AG04450 (cell line): ENCODE measurements at regions not wholly inside any gene's neighbourhood (a gene's known extent, or its start where the extent isn't known, plus 50 kb on each side); places are given as distances from the start of the nearest gene placed in this dataset.

Experiments used
- CTCF ChIA-PET: fragments of 300-600, 350-600 bp; formaldehyde crosslinking; extraction: SDS; loops from one replicate; lab custom pipeline; 2022; ENCODE audit warnings: antibody characterized with exemption, inconsistent platforms; lab: Charles Lee
- POLR2A ChIA-PET: fragments of 350-600 bp; formaldehyde crosslinking; extraction: SDS; loops from one replicate; lab custom pipeline; 2021; ENCODE audit warnings: antibody characterized with exemption, inconsistent platforms; lab: Yijun Ruan, JAX
- DNase-seq: peaks from one replicate; pipeline ENCODE4 v3.0.0-alpha.2; 2011; ENCODE audit warnings: low read depth, low spot score
- H3K27ac ChIP-seq: one replicate; pipeline ENCODE4 v1.5.1; 2012; ENCODE audit warnings: low read depth, low read length, control low read depth
- H3K27me3 ChIP-seq: one replicate; pipeline ENCODE4 v1.6.0; 2012; ENCODE audit warnings: low read length; ENCODE audit not compliant: control insufficient read depth, insufficient read depth
- H3K4me3 ChIP-seq: 2 replicates; pipeline ENCODE4 v1.5.1; 2011; ENCODE audit warnings: mild to moderate bottlenecking, low read depth, low read length, control low read depth
- H3K9me3 ChIP-seq: 2 replicates; pipeline ENCODE4 v1.5.1; 2012; ENCODE audit warnings: low read length; ENCODE audit not compliant: control insufficient read depth, insufficient read depth
- TF ChIP-seq, protein P1 (sequence below): IDR thresholded peaks from 2 replicates; pipeline ENCODE4 v1.5.1; 2011; ENCODE audit warnings: low read depth, low read length, control low read depth, inconsistent platforms

- Histone ChIP-seq H3K9me3 (no peaks in the 10 kb centered on the region), H3K4me3 (no peak overlapping the region), H3K27me3 (peaks cover 4% of the 10 kb centered on the region), H3K27ac (no peak overlapping the region)
- DNase-seq = no peak
- POLR2A ChIA-PET = no interaction called here
- CTCF ChIA-PET = no interaction called here
- TF ChIP-seq, protein P1, sequence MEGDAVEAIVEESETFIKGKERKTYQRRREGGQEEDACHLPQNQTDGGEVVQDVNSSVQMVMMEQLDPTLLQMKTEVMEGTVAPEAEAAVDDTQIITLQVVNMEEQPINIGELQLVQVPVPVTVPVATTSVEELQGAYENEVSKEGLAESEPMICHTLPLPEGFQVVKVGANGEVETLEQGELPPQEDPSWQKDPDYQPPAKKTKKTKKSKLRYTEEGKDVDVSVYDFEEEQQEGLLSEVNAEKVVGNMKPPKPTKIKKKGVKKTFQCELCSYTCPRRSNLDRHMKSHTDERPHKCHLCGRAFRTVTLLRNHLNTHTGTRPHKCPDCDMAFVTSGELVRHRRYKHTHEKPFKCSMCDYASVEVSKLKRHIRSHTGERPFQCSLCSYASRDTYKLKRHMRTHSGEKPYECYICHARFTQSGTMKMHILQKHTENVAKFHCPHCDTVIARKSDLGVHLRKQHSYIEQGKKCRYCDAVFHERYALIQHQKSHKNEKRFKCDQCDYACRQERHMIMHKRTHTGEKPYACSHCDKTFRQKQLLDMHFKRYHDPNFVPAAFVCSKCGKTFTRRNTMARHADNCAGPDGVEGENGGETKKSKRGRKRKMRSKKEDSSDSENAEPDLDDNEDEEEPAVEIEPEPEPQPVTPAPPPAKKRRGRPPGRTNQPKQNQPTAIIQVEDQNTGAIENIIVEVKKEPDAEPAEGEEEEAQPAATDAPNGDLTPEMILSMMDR = no peak
Measured at GRCh38 chr3:56956906-56957305, 103.6 kb upstream of the SPATA12 start.

DNA sequence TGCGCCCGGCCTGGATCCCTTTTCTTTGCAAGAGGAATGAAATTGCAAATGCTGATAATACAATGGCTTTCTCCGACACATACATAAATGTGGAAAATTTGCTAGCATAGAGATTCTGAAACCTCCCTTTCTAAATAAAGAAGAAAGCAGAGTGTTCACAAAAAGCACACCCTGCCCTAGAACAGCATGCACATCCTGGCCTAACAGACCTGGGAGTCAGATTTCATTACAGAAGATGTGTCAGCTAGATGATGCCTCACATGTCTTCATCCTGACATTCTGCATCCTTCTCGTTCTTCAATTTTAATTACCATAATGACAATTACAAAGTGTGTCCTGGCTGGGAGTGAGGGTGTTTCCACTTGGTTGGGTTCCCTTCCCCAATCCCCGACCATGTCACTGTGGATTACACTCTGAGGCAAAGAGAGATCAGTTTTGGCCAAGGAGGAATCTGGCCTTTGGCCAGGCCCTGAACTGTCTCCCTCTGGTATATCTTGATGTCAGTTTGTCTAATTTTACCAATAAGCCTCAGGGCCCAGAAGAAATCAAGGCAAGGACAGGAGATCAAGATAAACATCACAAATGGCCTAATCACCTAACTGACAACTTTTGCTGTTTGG lies 104.9 kb upstream of the SPATA12 start:
- POLR2A ChIA-PET = no interaction called here
- peaks cover 4% of the 10 kb centered on the region for H3K27me3 ChIP-seq

DNA sequence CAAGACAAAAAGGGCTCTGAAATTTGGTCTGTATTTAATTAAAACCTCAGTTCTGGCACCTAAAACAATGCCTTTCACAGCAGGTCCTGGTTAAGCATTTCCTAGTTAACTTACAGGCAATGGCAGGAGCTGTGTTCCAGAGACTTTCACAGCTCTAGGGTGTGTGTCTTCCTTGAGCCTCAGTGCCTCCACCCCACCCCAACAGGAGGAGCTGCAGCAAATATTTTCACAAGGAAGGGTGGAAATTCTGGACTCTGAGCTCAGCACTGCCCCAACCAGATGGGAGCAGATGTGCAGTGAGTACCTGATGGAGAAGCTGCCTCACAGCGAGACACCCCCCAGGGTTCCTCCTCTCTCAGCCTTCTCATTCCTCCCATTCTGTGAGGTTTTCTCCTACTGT lies 106.3 kb upstream of the SPATA12 start:
- H3K27ac ChIP-seq = no peak overlapping the region
- ChIA-PET POLR2A (no interaction called here), CTCF (interaction anchor here (1.4 kb wide), 1 partner anchor 34 kb away, joined by 3 read pairs; no protein-coding TSS in a partner anchor)
- TF ChIP-seq, protein P1 = no peak
- peaks cover 4% of the 10 kb centered on the region for H3K27me3 ChIP-seq
- no peak overlapping the region for H3K4me3 ChIP-seq
- no peak for DNase-seq
- no peaks in the 10 kb centered on the region for H3K9me3 ChIP-seq

More for the DNA sequence above, 104.9 kb upstream of the SPATA12 start:
- no peak for DNase-seq
- CTCF ChIA-PET = interaction anchor here (0.6 kb wide), 1 partner anchor 13 kb away, joined by 4 read pairs; no protein-coding TSS in a partner anchor
- Histone ChIP-seq H3K27ac (no peak overlapping the region), H3K4me3 (no peak overlapping the region), H3K9me3 (no peaks in the 10 kb centered on the region)
- TF ChIP-seq, protein P1 = no peak

DNA sequence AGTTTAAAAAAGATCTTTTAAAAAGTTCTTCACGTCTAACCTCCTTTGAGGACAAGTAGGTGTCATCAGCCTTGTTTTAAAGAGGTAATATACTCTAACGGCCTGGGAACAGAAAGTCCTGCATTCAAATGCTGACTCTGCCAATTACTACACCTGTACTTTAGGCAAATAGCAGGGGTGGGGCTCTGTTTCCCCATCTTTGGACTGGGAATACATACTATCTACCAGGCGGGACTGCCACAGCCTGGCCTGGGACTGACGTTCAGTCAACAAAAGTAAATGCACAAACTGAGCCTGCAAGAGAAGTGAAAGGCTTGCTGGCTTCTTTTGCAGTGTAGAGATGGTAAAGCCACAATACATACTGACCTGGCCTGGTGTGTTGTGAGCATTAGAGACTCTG lies 107.6 kb upstream of the SPATA12 start:
- TF ChIP-seq, protein P1 = no peak
- Histone ChIP-seq H3K27me3 (peaks cover 4% of the 10 kb centered on the region), H3K4me3 (no peak overlapping the region), H3K9me3 (no peaks in the 10 kb centered on the region), H3K27ac (no peak overlapping the region)
- POLR2A ChIA-PET = no interaction called here
- CTCF ChIA-PET = no interaction called here
- DNase-seq = no peak

GRCh38 chr3:56952061-56952460 lies 108.4 kb upstream of the SPATA12 start:
- CTCF ChIA-PET = no interaction called here
- H3K27ac ChIP-seq = no peak overlapping the region
- peaks cover 4% of the 10 kb centered on the region for H3K27me3 ChIP-seq
- H3K4me3 ChIP-seq = no peak overlapping the region
- H3K9me3 ChIP-seq = no peaks in the 10 kb centered on the region
- POLR2A ChIA-PET = no interaction called here
- TF ChIP-seq, protein P1 = no peak
- no peak for DNase-seq
